ENCODE measurements at regions not wholly inside any gene's neighbourhood (a gene's known extent, or its start where the extent isn't known, plus 50 kb on each side); places are given as distances from the start of the nearest gene placed in this dataset.

DNA sequence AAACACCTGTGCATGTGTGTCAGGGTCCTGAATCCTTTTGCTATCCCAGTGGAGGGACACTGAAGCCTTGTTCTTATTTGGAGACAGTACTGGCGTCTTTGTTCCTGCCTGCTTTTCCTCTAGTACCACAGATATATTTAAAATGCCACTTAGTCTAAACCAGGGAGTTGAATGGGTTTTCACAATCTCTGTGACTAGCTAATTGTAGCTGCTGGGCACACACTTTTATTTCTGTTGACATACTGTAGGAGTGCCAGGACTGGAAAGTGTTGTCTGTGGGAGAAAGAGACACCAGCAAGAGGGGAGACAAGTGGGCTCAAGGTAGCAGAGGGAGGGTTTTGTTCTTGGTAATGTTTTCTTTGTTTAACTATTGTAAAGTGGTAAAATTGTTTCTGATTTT lies 174.0 kb upstream of the SV2C start:
- TF ChIP-seq, protein P1, sequence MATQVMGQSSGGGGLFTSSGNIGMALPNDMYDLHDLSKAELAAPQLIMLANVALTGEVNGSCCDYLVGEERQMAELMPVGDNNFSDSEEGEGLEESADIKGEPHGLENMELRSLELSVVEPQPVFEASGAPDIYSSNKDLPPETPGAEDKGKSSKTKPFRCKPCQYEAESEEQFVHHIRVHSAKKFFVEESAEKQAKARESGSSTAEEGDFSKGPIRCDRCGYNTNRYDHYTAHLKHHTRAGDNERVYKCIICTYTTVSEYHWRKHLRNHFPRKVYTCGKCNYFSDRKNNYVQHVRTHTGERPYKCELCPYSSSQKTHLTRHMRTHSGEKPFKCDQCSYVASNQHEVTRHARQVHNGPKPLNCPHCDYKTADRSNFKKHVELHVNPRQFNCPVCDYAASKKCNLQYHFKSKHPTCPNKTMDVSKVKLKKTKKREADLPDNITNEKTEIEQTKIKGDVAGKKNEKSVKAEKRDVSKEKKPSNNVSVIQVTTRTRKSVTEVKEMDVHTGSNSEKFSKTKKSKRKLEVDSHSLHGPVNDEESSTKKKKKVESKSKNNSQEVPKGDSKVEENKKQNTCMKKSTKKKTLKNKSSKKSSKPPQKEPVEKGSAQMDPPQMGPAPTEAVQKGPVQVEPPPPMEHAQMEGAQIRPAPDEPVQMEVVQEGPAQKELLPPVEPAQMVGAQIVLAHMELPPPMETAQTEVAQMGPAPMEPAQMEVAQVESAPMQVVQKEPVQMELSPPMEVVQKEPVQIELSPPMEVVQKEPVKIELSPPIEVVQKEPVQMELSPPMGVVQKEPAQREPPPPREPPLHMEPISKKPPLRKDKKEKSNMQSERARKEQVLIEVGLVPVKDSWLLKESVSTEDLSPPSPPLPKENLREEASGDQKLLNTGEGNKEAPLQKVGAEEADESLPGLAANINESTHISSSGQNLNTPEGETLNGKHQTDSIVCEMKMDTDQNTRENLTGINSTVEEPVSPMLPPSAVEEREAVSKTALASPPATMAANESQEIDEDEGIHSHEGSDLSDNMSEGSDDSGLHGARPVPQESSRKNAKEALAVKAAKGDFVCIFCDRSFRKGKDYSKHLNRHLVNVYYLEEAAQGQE (IDR thresholded peaks at IDR 0.05; ENCODE audit: low read depth), result no peak
- no peak for TF ChIP-seq EP300 (IDR thresholded peaks at IDR 0.05; ENCODE audit: borderline replicate concordance)
- no peak for TF ChIP-seq RAD21 (IDR thresholded peaks at IDR 0.05; ENCODE audit: low read depth)

Measured in Ishikawa (cell line).